ENCODE measurements at regions not wholly inside any gene's neighbourhood (a gene's known extent, or its start where the extent isn't known, plus 50 kb on each side); places are given as distances from the start of the nearest gene placed in this dataset.

DNA sequence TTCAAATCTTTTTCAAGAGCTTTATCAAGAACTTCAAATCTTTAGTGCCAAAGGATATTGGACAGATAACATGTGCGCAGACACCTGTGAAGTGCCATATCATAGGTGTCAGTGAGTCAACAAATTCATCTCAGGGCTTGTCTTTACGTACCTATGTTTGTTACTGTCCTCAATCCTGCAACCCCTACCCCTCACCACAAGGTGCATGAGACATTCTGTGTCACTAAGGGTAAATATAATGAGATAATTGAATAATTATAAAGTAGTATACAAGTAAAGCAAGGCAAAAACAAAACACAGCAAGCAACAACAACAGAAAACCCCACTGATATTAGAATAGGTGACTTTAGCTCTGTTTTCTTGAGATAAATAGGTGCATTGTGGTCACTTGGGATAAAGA, 1495.8 kb upstream of the TMEFF2 start:
- TF ChIP-seq, protein P1, sequence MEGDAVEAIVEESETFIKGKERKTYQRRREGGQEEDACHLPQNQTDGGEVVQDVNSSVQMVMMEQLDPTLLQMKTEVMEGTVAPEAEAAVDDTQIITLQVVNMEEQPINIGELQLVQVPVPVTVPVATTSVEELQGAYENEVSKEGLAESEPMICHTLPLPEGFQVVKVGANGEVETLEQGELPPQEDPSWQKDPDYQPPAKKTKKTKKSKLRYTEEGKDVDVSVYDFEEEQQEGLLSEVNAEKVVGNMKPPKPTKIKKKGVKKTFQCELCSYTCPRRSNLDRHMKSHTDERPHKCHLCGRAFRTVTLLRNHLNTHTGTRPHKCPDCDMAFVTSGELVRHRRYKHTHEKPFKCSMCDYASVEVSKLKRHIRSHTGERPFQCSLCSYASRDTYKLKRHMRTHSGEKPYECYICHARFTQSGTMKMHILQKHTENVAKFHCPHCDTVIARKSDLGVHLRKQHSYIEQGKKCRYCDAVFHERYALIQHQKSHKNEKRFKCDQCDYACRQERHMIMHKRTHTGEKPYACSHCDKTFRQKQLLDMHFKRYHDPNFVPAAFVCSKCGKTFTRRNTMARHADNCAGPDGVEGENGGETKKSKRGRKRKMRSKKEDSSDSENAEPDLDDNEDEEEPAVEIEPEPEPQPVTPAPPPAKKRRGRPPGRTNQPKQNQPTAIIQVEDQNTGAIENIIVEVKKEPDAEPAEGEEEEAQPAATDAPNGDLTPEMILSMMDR (tag by site-specific recombination; IDR thresholded peaks at IDR 0.05), result no peak
- TF ChIP-seq ZEB2 (tag by site-specific recombination; IDR thresholded peaks at IDR 0.05) (no peak), ZNF558 (tag by site-specific recombination; IDR thresholded peaks at IDR 0.05) (no peak), ZNF654 (tag by site-specific recombination; IDR thresholded peaks at IDR 0.05; ENCODE audit: low read depth) (no peak), ZNF248 (tag by site-specific recombination; IDR thresholded peaks at IDR 0.05) (no peak)
- TF ChIP-seq, protein P2, sequence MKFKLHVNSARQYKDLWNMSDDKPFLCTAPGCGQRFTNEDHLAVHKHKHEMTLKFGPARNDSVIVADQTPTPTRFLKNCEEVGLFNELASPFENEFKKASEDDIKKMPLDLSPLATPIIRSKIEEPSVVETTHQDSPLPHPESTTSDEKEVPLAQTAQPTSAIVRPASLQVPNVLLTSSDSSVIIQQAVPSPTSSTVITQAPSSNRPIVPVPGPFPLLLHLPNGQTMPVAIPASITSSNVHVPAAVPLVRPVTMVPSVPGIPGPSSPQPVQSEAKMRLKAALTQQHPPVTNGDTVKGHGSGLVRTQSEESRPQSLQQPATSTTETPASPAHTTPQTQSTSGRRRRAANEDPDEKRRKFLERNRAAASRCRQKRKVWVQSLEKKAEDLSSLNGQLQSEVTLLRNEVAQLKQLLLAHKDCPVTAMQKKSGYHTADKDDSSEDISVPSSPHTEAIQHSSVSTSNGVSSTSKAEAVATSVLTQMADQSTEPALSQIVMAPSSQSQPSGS (tag by site-specific recombination; IDR thresholded peaks at IDR 0.05; ENCODE audit: low read depth), result no peak
